Cardiac fibroblast (primary cell): ENCODE measurements at regions not wholly inside any gene's neighbourhood (a gene's known extent, or its start where the extent isn't known, plus 50 kb on each side); places are given as distances from the start of the nearest gene placed in this dataset.

ENCODE experiments used
- DNase-seq, 2 donors: peaks; one replicate each; pipeline versions ENCODE4 v3.0.0 to v3.0.0-alpha.2; 2010; ENCODE audit warnings: low read depth in 2 of 2
- H3K4me3 ChIP-seq, 2 donors: replicated peaks in 1 of 2; 1 replicate in 1 of 2; 2 replicates in 1 of 2; pipeline ENCODE4 v1.5.1; 2011; ENCODE audit warnings: low read depth in 2 of 2, low read length in 2 of 2, mild to moderate bottlenecking in 2 of 2, moderate library complexity in 1 of 2
- CTCF ChIP-seq: IDR thresholded peaks from one replicate; pipeline ENCODE4 v1.5.1; 2011; ENCODE audit warnings: low read depth, mild to moderate bottlenecking, low read length, inconsistent platforms

GRCh38 chr4:180717451-180718033, 1525.7 kb upstream of the TENM3 start:
- H3K4me3 ChIP-seq, result no peak overlapping the region
- TF ChIP-seq CTCF, result no peak
- DNase-seq, result no peak

GRCh38 chr4:180721356-180721755, 1521.8 kb upstream of the TENM3 start:
- DNase-seq, result no peak
- no peak for TF ChIP-seq CTCF
- no peak overlapping the region for H3K4me3 ChIP-seq

DNA sequence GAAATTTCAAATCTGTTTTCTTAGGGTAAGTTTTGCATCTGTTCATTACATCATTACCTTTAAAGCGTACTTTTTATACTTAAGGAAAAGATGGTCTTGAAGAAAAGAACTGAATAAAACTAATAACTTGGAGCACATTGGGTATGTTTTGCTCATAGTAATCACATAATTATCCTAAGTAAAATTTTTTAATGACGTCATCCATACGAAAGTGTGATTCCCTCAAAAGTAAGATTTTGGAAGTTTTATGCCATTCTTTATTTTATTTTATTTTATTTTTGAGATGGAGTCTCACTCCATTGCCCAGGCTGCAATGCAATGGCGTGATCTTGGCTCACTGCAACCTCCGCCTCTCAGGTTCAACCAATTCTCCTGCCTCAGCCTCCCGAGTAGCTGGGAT, 1516.6 kb upstream of the TENM3 start:
- TF ChIP-seq CTCF, result no peak
- H3K4me3 ChIP-seq, result no peak overlapping the region
- DNase-seq, result no peak

- H3K4me3 ChIP-seq, result no peak overlapping the region
- DNase-seq, result no peak
- TF ChIP-seq CTCF, result no peak
These were observed 1515.7 kb upstream of the TENM3 start for GRCh38 chr4:180727478-180727877.

DNA sequence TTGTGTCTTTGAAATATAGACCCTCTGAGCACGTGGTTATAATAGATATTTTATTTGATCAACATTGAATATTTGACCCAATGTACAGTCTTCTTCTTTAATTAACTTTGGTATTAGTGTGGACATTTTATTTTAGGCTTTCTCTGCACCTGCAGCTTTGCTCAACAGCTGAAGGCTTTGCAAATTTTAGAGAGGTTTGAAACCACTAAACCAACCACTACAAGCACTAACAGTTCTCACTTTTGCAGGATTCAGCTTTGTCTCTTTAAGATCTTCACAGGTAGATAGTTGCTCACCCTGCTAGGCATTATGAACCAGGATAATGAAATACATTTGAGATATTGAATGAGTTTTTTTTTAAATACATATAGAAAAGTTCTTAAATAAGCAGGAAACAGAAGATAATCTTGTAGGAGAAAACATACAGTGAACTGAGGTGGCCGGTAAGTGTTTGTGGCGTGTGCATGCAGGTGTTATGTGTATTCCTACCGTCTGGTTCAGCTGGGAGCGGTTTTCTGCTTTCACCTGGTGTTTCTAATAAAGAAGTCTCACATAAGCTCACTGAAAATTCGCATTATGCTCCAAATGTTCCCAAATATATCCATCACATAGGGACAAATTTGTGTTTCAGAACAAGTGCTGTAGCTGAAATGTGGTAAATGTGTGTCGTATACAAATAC, 1508.3 kb upstream of the TENM3 start:
- DNase-seq, result no peak
- TF ChIP-seq CTCF, result no peak
- no peak overlapping the region for H3K4me3 ChIP-seq

- DNase-seq, result no peak
- TF ChIP-seq CTCF, result no peak
These were observed 1501.5 kb upstream of the TENM3 start for GRCh38 chr4:180741703-180742102.

DNA sequence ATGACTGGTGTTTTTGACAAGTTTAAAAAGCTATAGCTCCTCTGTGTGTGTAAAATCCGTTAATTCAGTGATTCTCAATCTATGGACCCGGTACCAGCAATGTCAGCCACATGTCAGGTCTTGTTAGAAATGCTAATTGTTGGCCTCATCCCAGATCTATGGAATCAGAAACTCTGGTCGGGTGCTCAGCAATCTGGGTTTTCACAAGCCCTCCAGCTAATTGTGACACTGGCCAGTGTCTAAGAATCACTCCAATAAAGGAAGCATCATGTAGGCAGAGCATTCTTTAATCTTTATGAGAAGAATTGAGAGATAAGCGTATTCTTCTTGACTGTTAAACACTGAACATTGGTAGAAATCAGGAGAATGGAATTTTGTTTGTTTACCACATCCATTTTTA, 1498.2 kb upstream of the TENM3 start:
- TF ChIP-seq CTCF, result no peak
- DNase-seq, result no peak
- H3K4me3 ChIP-seq, result no peak overlapping the region

More at GRCh38 chr4:180741703-180742102, 1501.5 kb upstream of the TENM3 start:
- no peak overlapping the region for H3K4me3 ChIP-seq
